Muscle layer of duodenum (tissue), 2 donors: ENCODE measurements at regions not wholly inside any gene's neighbourhood (a gene's known extent, or its start where the extent isn't known, plus 50 kb on each side); places are given as distances from the start of the nearest gene placed in this dataset.

Experiments
- H3K27ac ChIP-seq: one replicate; pipeline ENCODE4 v1.7.0; 2013; ENCODE audit warnings: mild to moderate bottlenecking, low read length
- H3K27me3 ChIP-seq: one replicate; pipeline ENCODE4 v1.7.0; 2013; ENCODE audit warnings: low read depth, mild to moderate bottlenecking, control low read depth, low read length
- H3K36me3 ChIP-seq, 2 donors: one replicate each; pipeline ENCODE4 v1.7.0; 2013; ENCODE audit warnings: low read length in 2 of 2, control low read depth in 1 of 2, mild to moderate bottlenecking in 1 of 2; ENCODE audit not compliant: insufficient read depth in 2 of 2, control insufficient read depth in 1 of 2
- H3K4me1 ChIP-seq, 2 donors: one replicate each; pipeline ENCODE4 v1.7.0; 2013; ENCODE audit warnings: low read length in 2 of 2, mild to moderate bottlenecking in 2 of 2, control low read depth in 1 of 2, moderate library complexity in 1 of 2; ENCODE audit not compliant: insufficient read depth in 2 of 2, control insufficient read depth in 1 of 2
- H3K4me3 ChIP-seq, 2 donors: one replicate each; pipeline ENCODE4 v1.7.0; 2013; ENCODE audit warnings: low read length in 2 of 2, low read depth in 1 of 2, mild to moderate bottlenecking in 1 of 2
- H3K9me3 ChIP-seq, 2 donors: one replicate each; pipeline ENCODE4 v1.7.0; 2013; ENCODE audit warnings: low read length in 2 of 2, control low read depth in 1 of 2, mild to moderate bottlenecking in 1 of 2; ENCODE audit not compliant: control insufficient read depth in 1 of 2
- donor health status: healthy.

DNA sequence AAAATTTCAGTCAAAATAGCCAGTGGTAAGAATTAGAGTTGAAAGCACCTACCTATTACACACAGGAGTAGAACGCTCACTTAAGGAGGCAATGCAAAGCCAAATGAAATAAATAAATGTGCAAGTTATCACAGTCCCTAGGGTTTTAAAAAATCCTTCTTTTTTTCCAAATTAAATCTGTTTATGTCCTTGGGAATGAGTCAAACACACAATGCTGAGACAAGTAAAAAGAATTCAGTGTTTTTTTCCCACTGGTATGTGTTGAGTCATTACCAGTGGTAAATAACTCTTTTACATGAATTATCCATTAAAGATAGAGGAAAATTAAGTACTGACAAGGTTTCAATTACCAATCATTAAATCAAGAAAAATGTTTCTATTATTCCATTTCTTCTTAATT lies 438.6 kb downstream of the TNS3 start:
- Histone ChIP-seq H3K27me3 (no peaks in the 10 kb centered on the region), H3K9me3 (no peaks in the 10 kb centered on the region), H3K4me1 (no peaks in the 10 kb centered on the region), H3K4me3 (no peak overlapping the region), H3K36me3 (no peaks in the 10 kb centered on the region), H3K27ac (no peak overlapping the region)

- no peaks in the 10 kb centered on the region for H3K9me3 ChIP-seq
- no peaks in the 10 kb centered on the region for H3K36me3 ChIP-seq
- no peaks in the 10 kb centered on the region for H3K27me3 ChIP-seq
- H3K27ac ChIP-seq: no peak overlapping the region
- no peaks in the 10 kb centered on the region for H3K4me1 ChIP-seq
- H3K4me3 ChIP-seq: no peak overlapping the region
These were observed 439.1 kb downstream of the TNS3 start for GRCh38 chr7:47142867-47143175.

GRCh38 chr7:47142169-47142866 lies 439.6 kb downstream of the TNS3 start:
- Histone ChIP-seq H3K27ac (no peak overlapping the region), H3K4me3 (no peak overlapping the region), H3K4me1 (no peaks in the 10 kb centered on the region), H3K36me3 (no peaks in the 10 kb centered on the region), H3K9me3 (no peaks in the 10 kb centered on the region), H3K27me3 (no peaks in the 10 kb centered on the region)

- no peak overlapping the region for H3K27ac ChIP-seq
- H3K4me3 ChIP-seq: no peak overlapping the region
- no peaks in the 10 kb centered on the region for H3K27me3 ChIP-seq
- no peaks in the 10 kb centered on the region for H3K4me1 ChIP-seq
- no peaks in the 10 kb centered on the region for H3K9me3 ChIP-seq
- no peaks in the 10 kb centered on the region for H3K36me3 ChIP-seq
These were observed 449.4 kb downstream of the TNS3 start for GRCh38 chr7:47132471-47132870.

GRCh38 chr7:47128700-47129099 lies 453.2 kb downstream of the TNS3 start:
- Histone ChIP-seq H3K36me3 (no peaks in the 10 kb centered on the region), H3K4me3 (no peak overlapping the region), H3K9me3 (no peaks in the 10 kb centered on the region), H3K27me3 (no peaks in the 10 kb centered on the region), H3K27ac (no peak overlapping the region), H3K4me1 (no peaks in the 10 kb centered on the region)

GRCh38 chr7:47125529-47125928 lies 456.4 kb downstream of the TNS3 start:
- Histone ChIP-seq H3K4me3 (no peak overlapping the region), H3K4me1 (no peaks in the 10 kb centered on the region), H3K9me3 (no peaks in the 10 kb centered on the region), H3K27me3 (no peaks in the 10 kb centered on the region), H3K36me3 (no peaks in the 10 kb centered on the region), H3K27ac (no peak overlapping the region)

DNA sequence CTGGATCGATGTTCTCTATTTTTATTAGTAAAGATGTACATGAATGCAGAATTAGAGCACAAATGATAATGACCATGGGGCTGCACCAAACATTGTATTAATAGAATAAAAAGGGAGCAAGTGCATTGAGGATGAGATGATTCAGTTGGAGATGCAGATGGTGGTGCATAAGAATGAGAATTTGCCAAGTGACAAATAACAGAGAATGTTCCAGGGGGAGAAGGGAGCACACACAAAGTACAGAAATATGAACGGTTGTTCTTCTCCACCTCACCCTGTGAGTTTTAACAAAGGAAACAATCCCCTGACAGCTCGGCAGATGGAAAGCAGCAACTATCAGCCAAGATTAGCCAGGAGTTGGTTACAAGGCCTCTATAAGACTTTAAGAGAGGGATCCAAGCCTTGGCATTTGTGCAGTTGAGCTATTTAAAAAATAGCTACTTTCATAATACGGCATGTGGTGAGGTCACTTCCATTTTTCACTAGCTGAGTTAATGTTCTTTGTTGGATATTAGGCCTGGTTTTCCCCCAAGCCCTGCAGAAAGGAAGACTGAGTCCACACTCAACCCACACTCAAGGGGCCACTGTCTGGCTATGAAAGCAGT lies 462.5 kb downstream of the TNS3 start:
- no peak overlapping the region for H3K27ac ChIP-seq
- no peaks in the 10 kb centered on the region for H3K27me3 ChIP-seq
- no peak overlapping the region for H3K4me3 ChIP-seq
- no peaks in the 10 kb centered on the region for H3K9me3 ChIP-seq
- H3K36me3 ChIP-seq: no peaks in the 10 kb centered on the region
- no peaks in the 10 kb centered on the region for H3K4me1 ChIP-seq

- H3K4me3 ChIP-seq: no peak overlapping the region
- no peaks in the 10 kb centered on the region for H3K36me3 ChIP-seq
- no peaks in the 10 kb centered on the region for H3K4me1 ChIP-seq
- peaks cover 0 to 4% of the 10 kb centered on the region in 2 donors for H3K9me3 ChIP-seq
- no peak overlapping the region for H3K27ac ChIP-seq
- no peaks in the 10 kb centered on the region for H3K27me3 ChIP-seq
These were observed 477.7 kb downstream of the TNS3 start for GRCh38 chr7:47104206-47104549.

- H3K4me3 ChIP-seq: no peak overlapping the region
- peaks cover 0 to 4% of the 10 kb centered on the region in 2 donors for H3K9me3 ChIP-seq
- H3K36me3 ChIP-seq: no peaks in the 10 kb centered on the region
- no peaks in the 10 kb centered on the region for H3K4me1 ChIP-seq
- H3K27ac ChIP-seq: no peak overlapping the region
- H3K27me3 ChIP-seq: no peaks in the 10 kb centered on the region
These were observed 478.3 kb downstream of the TNS3 start for GRCh38 chr7:47103498-47104205.

- no peak overlapping the region for H3K27ac ChIP-seq
- no peaks in the 10 kb centered on the region for H3K4me1 ChIP-seq
- H3K4me3 ChIP-seq: no peak overlapping the region
- H3K27me3 ChIP-seq: no peaks in the 10 kb centered on the region
- H3K9me3 ChIP-seq: peaks cover 0 to 4% of the 10 kb centered on the region in 2 donors
- H3K36me3 ChIP-seq: no peaks in the 10 kb centered on the region
These were observed 479.5 kb downstream of the TNS3 start for GRCh38 chr7:47102331-47102841.

GRCh38 chr7:47100817-47101435 lies 481.0 kb downstream of the TNS3 start:
- H3K27ac ChIP-seq: no peak overlapping the region
- H3K9me3 ChIP-seq: no peaks in the 10 kb centered on the region
- no peaks in the 10 kb centered on the region for H3K27me3 ChIP-seq
- H3K4me3 ChIP-seq: no peak overlapping the region
- H3K4me1 ChIP-seq: no peaks in the 10 kb centered on the region
- no peaks in the 10 kb centered on the region for H3K36me3 ChIP-seq
